22Rv1 (cell line): ENCODE measurements at regions not wholly inside any gene's neighbourhood (a gene's known extent, or its start where the extent isn't known, plus 50 kb on each side); places are given as distances from the start of the nearest gene placed in this dataset.
"Not testable (repeated sequence)": the region's sequence is repeated elsewhere in the genome, so short reads cannot be mapped to it uniquely, and the experiment has no call there.

Source experiments
- H3K27ac ChIP-seq: fragments of 450-650 bp; 2 replicates; pipeline ENCODE4 v1.5.1; 2017
- CTCF ChIP-seq: fragments of 450-650 bp; IDR thresholded peaks from 2 replicates; pipeline ENCODE4 v1.5.1; 2017; ENCODE audit warnings: mild to moderate bottlenecking
- ZFX ChIP-seq: fragments of 450-650 bp; IDR thresholded peaks from 2 replicates; pipeline ENCODE4 v1.6.1; 2017; ENCODE audit warnings: antibody characterized with exemption, borderline replicate concordance

GRCh38 chr12:34215213-34215892 is 193.1 kb downstream of the ALG10 start:
- no peak for TF ChIP-seq ZFX
- TF ChIP-seq CTCF, result no peak
- no peak overlapping the region for H3K27ac ChIP-seq

GRCh38 chr12:34215893-34216285 is 193.6 kb downstream of the ALG10 start:
- H3K27ac ChIP-seq, result no peak overlapping the region
- TF ChIP-seq ZFX (no peak), CTCF (no peak)

- no peak overlapping the region; the same call in 1 of the 2 replicates for H3K27ac ChIP-seq
- TF ChIP-seq ZFX (no peak), CTCF (no peak)
Observed at GRCh38 chr12:34217660-34218059, 195.4 kb downstream of the ALG10 start.

GRCh38 chr12:34218193-34219045 is 196.1 kb downstream of the ALG10 start:
- TF ChIP-seq CTCF (peak; percentile 97), ZFX (no peak)
- H3K27ac ChIP-seq, result no peak overlapping the region; the same call in 1 of the 2 replicates

GRCh38 chr12:34219046-34219770 is 196.9 kb downstream of the ALG10 start:
- TF ChIP-seq ZFX, result no peak
- TF ChIP-seq CTCF, result no peak
- no peak overlapping the region for H3K27ac ChIP-seq

- H3K27ac ChIP-seq, result not testable (repeated sequence)
Observed at GRCh38 chr12:34220079-34220478, 197.8 kb downstream of the ALG10 start.

- no peak for TF ChIP-seq ZFX
- no peak for TF ChIP-seq CTCF
- no peak overlapping the region for H3K27ac ChIP-seq
Observed at GRCh38 chr12:34223640-34224039, 201.3 kb downstream of the ALG10 start.

- not testable (repeated sequence) for H3K27ac ChIP-seq
Observed at GRCh38 chr12:34226044-34226443, 203.7 kb downstream of the ALG10 start.

- H3K27ac ChIP-seq, result not testable (repeated sequence)
Observed at GRCh38 chr12:34228046-34228445, 205.8 kb downstream of the ALG10 start.

GRCh38 chr12:34229033-34229432 is 206.7 kb downstream of the ALG10 start:
- H3K27ac ChIP-seq, result not testable (repeated sequence)
